GM21381 (cell line): ENCODE measurements at regions not wholly inside any gene's neighbourhood (a gene's known extent, or its start where the extent isn't known, plus 50 kb on each side); places are given as distances from the start of the nearest gene placed in this dataset.

Source experiments
- ATAC-seq: cut with Tn5 transposase; IDR thresholded peaks from one replicate; pipeline ENCODE4 v1.9.1; 2021; ENCODE audit warnings: mild to moderate bottlenecking, moderate library complexity; ENCODE audit not compliant: unreplicated experiment

- no peak for ATAC-seq
Measured at GRCh38 chr16:86037999-86038925, 139.3 kb downstream of the IRF8 start.

GRCh38 chr16:86038926-86039310 lies 140.0 kb downstream of the IRF8 start:
- no peak for ATAC-seq

GRCh38 chr16:86039606-86040005 lies 140.6 kb downstream of the IRF8 start:
- no peak for ATAC-seq

- ATAC-seq = no peak
Measured at GRCh38 chr16:86040496-86040895, 141.5 kb downstream of the IRF8 start.

- no peak for ATAC-seq
Measured at GRCh38 chr16:86041215-86041614, 142.3 kb downstream of the IRF8 start.

GRCh38 chr16:86041807-86042206 lies 142.8 kb downstream of the IRF8 start:
- ATAC-seq = no peak

- no peak for ATAC-seq
Measured at GRCh38 chr16:86042393-86042792, 143.4 kb downstream of the IRF8 start.

GRCh38 chr16:86042996-86043725 lies 144.2 kb downstream of the IRF8 start:
- no peak for ATAC-seq

GRCh38 chr16:86044241-86044671 lies 145.3 kb downstream of the IRF8 start:
- ATAC-seq = no peak

GRCh38 chr16:86044881-86045590 lies 146.1 kb downstream of the IRF8 start:
- ATAC-seq = no peak

- ATAC-seq = no peak
Measured at GRCh38 chr16:86045591-86045971, 146.6 kb downstream of the IRF8 start.

GRCh38 chr16:86046026-86046425 lies 147.1 kb downstream of the IRF8 start:
- ATAC-seq = no peak

- no peak for ATAC-seq
Measured at GRCh38 chr16:86046667-86047270, 147.8 kb downstream of the IRF8 start.

GRCh38 chr16:86048221-86048620 lies 149.3 kb downstream of the IRF8 start:
- no peak for ATAC-seq

- no peak for ATAC-seq
Measured at GRCh38 chr16:86048882-86049585, 150.1 kb downstream of the IRF8 start.

GRCh38 chr16:86049641-86050040 lies 150.7 kb downstream of the IRF8 start:
- no peak for ATAC-seq

GRCh38 chr16:86050111-86050510 lies 151.1 kb downstream of the IRF8 start:
- ATAC-seq = no peak

- ATAC-seq = no peak
Measured at GRCh38 chr16:86050591-86051367, 151.8 kb downstream of the IRF8 start.

GRCh38 chr16:86051368-86052114 lies 152.6 kb downstream of the IRF8 start:
- no peak for ATAC-seq
